ENCODE measurements at regions not wholly inside any gene's neighbourhood (a gene's known extent, or its start where the extent isn't known, plus 50 kb on each side); places are given as distances from the start of the nearest gene placed in this dataset.
"Not testable (repeated sequence)": the region's sequence is repeated elsewhere in the genome, so short reads cannot be mapped to it uniquely, and the experiment has no call there.

DNA sequence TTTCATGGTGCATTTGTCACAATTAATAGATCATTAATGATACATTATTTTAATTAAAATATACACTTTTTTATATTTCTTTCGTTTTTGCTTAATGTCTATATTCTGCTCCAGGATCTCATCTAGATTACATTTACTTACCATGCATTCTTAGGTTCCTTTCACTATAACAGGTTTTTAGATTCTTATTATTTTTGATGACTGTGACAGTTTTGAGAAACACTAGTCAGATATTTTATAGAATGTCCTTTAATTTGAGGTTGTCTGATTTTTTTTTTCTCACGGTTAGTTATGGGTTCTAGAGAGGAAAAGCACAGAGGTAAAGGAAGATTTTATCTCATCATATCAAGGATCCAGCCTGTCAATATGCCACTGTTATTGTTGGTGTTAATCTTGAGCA is 595.8 kb upstream of the BCHE start:
- DNase-seq (no peak), ATAC-seq (no peak)
- intact Hi-C loops (cut with DNase I), result no loop called here

DNA sequence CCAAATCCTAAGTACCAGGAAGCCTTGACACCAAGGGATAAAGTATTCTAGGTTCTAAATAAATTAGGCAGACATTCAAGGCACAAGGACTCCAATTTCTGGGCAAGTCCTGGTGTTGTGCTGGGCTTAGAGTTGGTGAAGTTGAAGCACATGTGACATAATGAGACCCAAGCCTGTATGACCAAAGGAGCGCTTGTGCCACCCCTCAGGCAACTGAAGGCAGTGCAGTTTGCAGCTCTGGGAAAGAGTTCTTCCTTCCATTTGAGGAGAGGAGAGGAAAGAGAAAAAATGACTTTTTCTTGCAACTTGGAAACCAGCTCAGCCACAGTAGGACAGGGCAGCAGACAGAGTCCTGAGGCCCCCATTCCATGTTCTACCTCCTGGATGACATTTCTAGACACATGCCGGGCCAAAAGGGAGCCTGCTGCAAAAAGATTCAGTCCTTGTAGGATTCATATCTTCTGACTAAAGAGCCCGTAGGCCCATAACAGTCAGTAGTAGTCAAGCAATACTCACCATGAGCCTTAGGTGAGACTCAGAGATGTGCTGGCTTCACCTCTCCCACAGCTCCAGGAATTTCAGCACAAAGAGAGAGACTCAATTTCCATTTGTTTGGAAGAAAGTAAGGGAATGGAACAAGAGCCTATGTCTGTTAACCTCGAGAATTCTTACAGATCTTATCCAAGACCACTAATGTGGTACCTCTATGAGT is 588.8 kb upstream of the BCHE start:
- no peak overlapping the region for H3K27ac ChIP-seq
- DNase-seq (no peak), ATAC-seq (no peak)
- H3K36me3 ChIP-seq (replicated peaks in 1 of 2; ENCODE audit: insufficient read depth in 1 of 2, low read depth in 2 of 2), result no peaks in the 10 kb centered on the region
- intact Hi-C loops (cut with DNase I), result no loop called here
- no peaks in the 10 kb centered on the region for H3K4me1 ChIP-seq
- no peaks in the 10 kb centered on the region for H3K27me3 ChIP-seq
- 90 to 91% methylated on average over 4 of the region's 4 CpGs for WGBS, 2 donors
- H3K9me3 ChIP-seq, result no peaks in the 10 kb centered on the region
- TF ChIP-seq POLR2A (IDR thresholded peaks at IDR 0.05), result no peak
- TF ChIP-seq, protein P1, sequence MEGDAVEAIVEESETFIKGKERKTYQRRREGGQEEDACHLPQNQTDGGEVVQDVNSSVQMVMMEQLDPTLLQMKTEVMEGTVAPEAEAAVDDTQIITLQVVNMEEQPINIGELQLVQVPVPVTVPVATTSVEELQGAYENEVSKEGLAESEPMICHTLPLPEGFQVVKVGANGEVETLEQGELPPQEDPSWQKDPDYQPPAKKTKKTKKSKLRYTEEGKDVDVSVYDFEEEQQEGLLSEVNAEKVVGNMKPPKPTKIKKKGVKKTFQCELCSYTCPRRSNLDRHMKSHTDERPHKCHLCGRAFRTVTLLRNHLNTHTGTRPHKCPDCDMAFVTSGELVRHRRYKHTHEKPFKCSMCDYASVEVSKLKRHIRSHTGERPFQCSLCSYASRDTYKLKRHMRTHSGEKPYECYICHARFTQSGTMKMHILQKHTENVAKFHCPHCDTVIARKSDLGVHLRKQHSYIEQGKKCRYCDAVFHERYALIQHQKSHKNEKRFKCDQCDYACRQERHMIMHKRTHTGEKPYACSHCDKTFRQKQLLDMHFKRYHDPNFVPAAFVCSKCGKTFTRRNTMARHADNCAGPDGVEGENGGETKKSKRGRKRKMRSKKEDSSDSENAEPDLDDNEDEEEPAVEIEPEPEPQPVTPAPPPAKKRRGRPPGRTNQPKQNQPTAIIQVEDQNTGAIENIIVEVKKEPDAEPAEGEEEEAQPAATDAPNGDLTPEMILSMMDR (IDR thresholded peaks at IDR 0.05), result no peak
- no peak overlapping the region for H3K4me3 ChIP-seq

More for the DNA sequence above, 595.8 kb upstream of the BCHE start:
- TF ChIP-seq, protein P1 (IDR thresholded peaks at IDR 0.05), result no peak
- TF ChIP-seq POLR2A (IDR thresholded peaks at IDR 0.05), result no peak
- Histone ChIP-seq H3K27me3 (no peaks in the 10 kb centered on the region), H3K9me3 (no peaks in the 10 kb centered on the region), H3K27ac (no peak overlapping the region), H3K4me1 (no peaks in the 10 kb centered on the region), H3K4me3 (no peak overlapping the region), H3K36me3 (replicated peaks in 1 of 2; ENCODE audit: insufficient read depth in 1 of 2, low read depth in 2 of 2) (no peaks in the 10 kb centered on the region)
- 50 to 51% methylated on average over 2 of the region's 2 CpGs for WGBS, 2 donors

DNA sequence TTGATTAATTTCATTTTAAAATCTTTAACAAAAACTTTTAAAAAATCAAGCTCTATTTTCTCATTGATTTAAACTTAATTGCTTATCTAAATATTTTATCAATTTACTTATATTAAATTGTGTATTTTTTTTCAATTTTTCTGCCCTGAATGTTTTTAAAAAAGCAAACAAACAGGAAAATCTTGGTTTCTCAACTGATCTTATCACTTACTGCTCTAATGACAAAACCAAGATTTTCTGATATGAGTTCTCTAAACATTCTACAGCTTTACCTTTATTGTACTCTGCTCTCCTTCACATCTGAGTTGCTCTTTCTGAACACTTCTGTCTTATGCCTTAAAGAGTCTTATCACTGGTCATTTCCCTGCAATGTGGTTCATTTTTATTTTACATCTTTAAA is 587.8 kb upstream of the BCHE start:
- no peak overlapping the region for H3K4me3 ChIP-seq
- no peak for ATAC-seq

DNA sequence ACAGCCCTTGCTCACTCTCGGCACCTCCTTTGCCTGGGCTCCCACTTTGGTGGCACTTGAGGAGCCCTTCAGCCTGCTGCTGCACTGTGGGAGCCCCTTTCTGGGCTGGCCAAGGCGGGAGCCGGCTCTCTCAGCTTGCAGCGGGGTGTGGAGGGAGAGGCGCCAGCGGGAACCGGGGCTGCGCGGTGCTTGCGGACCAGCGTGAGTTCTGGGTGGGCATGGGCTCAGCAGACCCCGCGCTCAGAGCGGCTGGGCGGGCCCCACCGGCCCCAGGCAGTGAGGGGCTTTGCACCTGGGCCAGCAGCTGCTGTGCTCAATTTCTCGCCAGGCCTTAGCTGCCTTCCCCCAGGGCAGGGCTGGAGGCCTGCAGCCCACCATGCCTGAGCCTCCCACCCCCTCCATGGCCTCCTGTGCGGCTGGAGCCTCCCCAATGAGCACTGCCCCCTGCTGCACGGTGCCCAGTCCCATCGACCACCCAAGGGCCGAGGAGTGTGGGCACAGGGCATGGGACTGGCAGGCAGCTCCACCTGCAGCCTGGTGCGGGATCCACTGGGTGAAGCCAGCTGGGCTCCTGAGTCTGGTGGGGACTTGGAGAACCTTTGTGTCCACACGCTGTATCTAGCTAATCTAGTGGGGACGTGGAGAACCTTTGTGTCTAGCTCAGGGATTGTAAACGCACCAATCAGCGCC is 586.7 kb upstream of the BCHE start:
- intact Hi-C loops (cut with DNase I); H3K36me3 ChIP-seq (replicated peaks in 1 of 2; ENCODE audit: insufficient read depth in 1 of 2, low read depth in 2 of 2); H3K4me3 ChIP-seq; H3K27ac ChIP-seq; ATAC-seq; DNase-seq; H3K9me3 ChIP-seq; H3K27me3 ChIP-seq; H3K4me1 ChIP-seq: not testable (repeated sequence)
- WGBS, 2 donors, result 87 to 88% methylated on average over 5 to 26 of the region's 26 CpGs

More for the DNA sequence above, 587.8 kb upstream of the BCHE start:
- Histone ChIP-seq H3K9me3 (no peaks in the 10 kb centered on the region), H3K36me3 (replicated peaks in 1 of 2; ENCODE audit: insufficient read depth in 1 of 2, low read depth in 2 of 2) (no peaks in the 10 kb centered on the region), H3K4me1 (no peaks in the 10 kb centered on the region), H3K27ac (no peak overlapping the region), H3K27me3 (no peaks in the 10 kb centered on the region)
- intact Hi-C loops (cut with DNase I), result no loop called here
- DNase-seq, result no peak
- TF ChIP-seq, protein P1 (IDR thresholded peaks at IDR 0.05), result no peak
- TF ChIP-seq POLR2A (IDR thresholded peaks at IDR 0.05), result no peak

DNA sequence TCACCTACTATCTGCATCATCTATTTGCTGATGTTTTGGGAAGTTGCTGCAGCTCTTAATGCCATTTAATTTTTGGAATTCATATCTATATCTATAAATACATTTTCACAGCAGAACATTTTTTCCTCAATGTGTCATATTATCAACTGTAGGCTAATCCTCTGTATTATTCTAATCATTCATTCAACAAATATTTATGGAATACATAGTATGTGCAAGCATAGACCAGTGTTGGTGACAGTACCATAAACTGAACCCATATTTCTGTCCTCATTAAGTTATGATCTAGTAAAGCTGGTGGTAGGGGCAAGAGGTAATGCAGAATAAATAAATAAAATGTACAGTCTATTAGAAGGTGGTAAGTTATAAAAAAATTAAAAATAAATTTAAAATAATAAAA is 585.3 kb upstream of the BCHE start:
- H3K9me3 ChIP-seq, result no peaks in the 10 kb centered on the region
- no peaks in the 10 kb centered on the region for H3K27me3 ChIP-seq
- no peak for ATAC-seq

More for the DNA sequence above, 585.3 kb upstream of the BCHE start:
- TF ChIP-seq POLR2A (IDR thresholded peaks at IDR 0.05), result no peak
- TF ChIP-seq, protein P1 (IDR thresholded peaks at IDR 0.05), result no peak
- Histone ChIP-seq H3K4me1 (no peaks in the 10 kb centered on the region), H3K36me3 (replicated peaks in 1 of 2; ENCODE audit: insufficient read depth in 1 of 2, low read depth in 2 of 2) (no peaks in the 10 kb centered on the region), H3K27ac (no peak overlapping the region), H3K4me3 (no peak overlapping the region)
- intact Hi-C loops (cut with DNase I), result no loop called here
- DNase-seq, result no peak

Measured in body of pancreas (tissue), 4 donors.